ENCODE measurements at regions not wholly inside any gene's neighbourhood (a gene's known extent, or its start where the extent isn't known, plus 50 kb on each side); places are given as distances from the start of the nearest gene placed in this dataset. TPM values are rescaled to one million over a fixed set of nuclear protein-coding genes. Genes with fewer than 3 reads are reported as not detected.

GRCh38 chr12:76143343-76144244 is 59.1 kb upstream of the NAP1L1 start:
- Histone ChIP-seq H3K9me3 (ENCODE audit: control insufficient read depth, insufficient read depth, low read length) (no peaks in the 10 kb centered on the region), H3K27ac (ENCODE audit: low read depth, low read length) (no peak overlapping the region), H3K36me3 (ENCODE audit: control insufficient read depth, insufficient read depth, low read length) (no peaks in the 10 kb centered on the region), H3K27me3 (ENCODE audit: control insufficient read depth, insufficient read depth, low read length) (no peaks in the 10 kb centered on the region), H3K4me3 (ENCODE audit: low read depth, low read length) (no peak overlapping the region), H3K4me1 (ENCODE audit: control insufficient read depth, insufficient read depth, low read length) (no peaks in the 10 kb centered on the region)
- 11% methylated on average over 1 of the region's 6 CpGs for WGBS (ENCODE audit: insufficient coverage)
- DNase-seq (ENCODE audit: low read depth in 4 of 6, low spot score in 6 of 6), result no peak

- Histone ChIP-seq H3K36me3 (ENCODE audit: control insufficient read depth, insufficient read depth, low read length) (no peaks in the 10 kb centered on the region), H3K4me3 (ENCODE audit: low read depth, low read length) (no peak overlapping the region), H3K27ac (ENCODE audit: low read depth, low read length) (no peak overlapping the region), H3K9me3 (ENCODE audit: control insufficient read depth, insufficient read depth, low read length) (peaks cover 2% of the 10 kb centered on the region), H3K27me3 (ENCODE audit: control insufficient read depth, insufficient read depth, low read length) (no peaks in the 10 kb centered on the region), H3K4me1 (ENCODE audit: control insufficient read depth, insufficient read depth, low read length) (no peaks in the 10 kb centered on the region)
- WGBS (ENCODE audit: insufficient coverage), result 80% methylated on average over 1 of the region's 3 CpGs
- no peak for DNase-seq (ENCODE audit: low read depth in 4 of 6, low spot score in 6 of 6)
Observed at GRCh38 chr12:76142305-76142704, 57.8 kb upstream of the NAP1L1 start.

- WGBS (ENCODE audit: insufficient coverage), result no CpG with 5 or more reads among the region's 2 CpGs
- Histone ChIP-seq H3K27ac (ENCODE audit: low read depth, low read length) (no peak overlapping the region), H3K27me3 (ENCODE audit: control insufficient read depth, insufficient read depth, low read length) (no peaks in the 10 kb centered on the region), H3K4me1 (ENCODE audit: control insufficient read depth, insufficient read depth, low read length) (no peaks in the 10 kb centered on the region), H3K4me3 (ENCODE audit: low read depth, low read length) (no peak overlapping the region), H3K9me3 (ENCODE audit: control insufficient read depth, insufficient read depth, low read length) (peaks cover 2% of the 10 kb centered on the region), H3K36me3 (ENCODE audit: control insufficient read depth, insufficient read depth, low read length) (no peaks in the 10 kb centered on the region)
- DNase-seq (ENCODE audit: low read depth in 4 of 6, low spot score in 6 of 6), result no peak
Observed at GRCh38 chr12:76138656-76139055, 54.2 kb upstream of the NAP1L1 start.

GRCh38 chr12:76137606-76138005 is 53.1 kb upstream of the NAP1L1 start:
- Histone ChIP-seq H3K27ac (ENCODE audit: low read depth, low read length) (no peak overlapping the region), H3K9me3 (ENCODE audit: control insufficient read depth, insufficient read depth, low read length) (peaks cover 2% of the 10 kb centered on the region), H3K36me3 (ENCODE audit: control insufficient read depth, insufficient read depth, low read length) (no peaks in the 10 kb centered on the region), H3K27me3 (ENCODE audit: control insufficient read depth, insufficient read depth, low read length) (no peaks in the 10 kb centered on the region), H3K4me1 (ENCODE audit: control insufficient read depth, insufficient read depth, low read length) (no peaks in the 10 kb centered on the region), H3K4me3 (ENCODE audit: low read depth, low read length) (no peak overlapping the region)
- no peak for DNase-seq (ENCODE audit: low read depth in 4 of 6, low spot score in 6 of 6)
- 96% methylated on average over 4 of the region's 6 CpGs for WGBS (ENCODE audit: insufficient coverage)

GRCh38 chr12:76135456-76135855 is 51.0 kb upstream of the NAP1L1 start:
- no peak for DNase-seq (ENCODE audit: low read depth in 4 of 6, low spot score in 6 of 6)
- no peak overlapping the region for H3K4me3 ChIP-seq (ENCODE audit: low read depth, low read length)
- no peaks in the 10 kb centered on the region for H3K36me3 ChIP-seq (ENCODE audit: control insufficient read depth, insufficient read depth, low read length)
- H3K27me3 ChIP-seq (ENCODE audit: control insufficient read depth, insufficient read depth, low read length), result no peaks in the 10 kb centered on the region
- no peaks in the 10 kb centered on the region for H3K4me1 ChIP-seq (ENCODE audit: control insufficient read depth, insufficient read depth, low read length)
- peaks cover 2% of the 10 kb centered on the region for H3K9me3 ChIP-seq (ENCODE audit: control insufficient read depth, insufficient read depth, low read length)
- no peak overlapping the region for H3K27ac ChIP-seq (ENCODE audit: low read depth, low read length)

Small RNAs in the stretch of these regions (small RNA-seq; reads per million reads assigned to genes)
- gene RNU6-1271P (ENCODE audit: low replicate concordance), result not detected
